IPS-18c (cell line): ENCODE measurements at regions not wholly inside any gene's neighbourhood (a gene's known extent, or its start where the extent isn't known, plus 50 kb on each side); places are given as distances from the start of the nearest gene placed in this dataset.
"Not testable (repeated sequence)": the region's sequence is repeated elsewhere in the genome, so short reads cannot be mapped to it uniquely, and the experiment has no call there.

Source experiments
- H3K4me3 ChIP-seq: 2 replicates; pipeline ENCODE4 v1.7.0; 2013; ENCODE audit warnings: low read depth, mild to moderate bottlenecking, low read length, moderate library complexity; ENCODE audit not compliant: insufficient read depth
- H3K9me3 ChIP-seq: one replicate; pipeline ENCODE4 v1.6.1; 2013; ENCODE audit warnings: mild to moderate bottlenecking, low read length, moderate library complexity; ENCODE audit not compliant: control insufficient read depth, insufficient read depth

DNA sequence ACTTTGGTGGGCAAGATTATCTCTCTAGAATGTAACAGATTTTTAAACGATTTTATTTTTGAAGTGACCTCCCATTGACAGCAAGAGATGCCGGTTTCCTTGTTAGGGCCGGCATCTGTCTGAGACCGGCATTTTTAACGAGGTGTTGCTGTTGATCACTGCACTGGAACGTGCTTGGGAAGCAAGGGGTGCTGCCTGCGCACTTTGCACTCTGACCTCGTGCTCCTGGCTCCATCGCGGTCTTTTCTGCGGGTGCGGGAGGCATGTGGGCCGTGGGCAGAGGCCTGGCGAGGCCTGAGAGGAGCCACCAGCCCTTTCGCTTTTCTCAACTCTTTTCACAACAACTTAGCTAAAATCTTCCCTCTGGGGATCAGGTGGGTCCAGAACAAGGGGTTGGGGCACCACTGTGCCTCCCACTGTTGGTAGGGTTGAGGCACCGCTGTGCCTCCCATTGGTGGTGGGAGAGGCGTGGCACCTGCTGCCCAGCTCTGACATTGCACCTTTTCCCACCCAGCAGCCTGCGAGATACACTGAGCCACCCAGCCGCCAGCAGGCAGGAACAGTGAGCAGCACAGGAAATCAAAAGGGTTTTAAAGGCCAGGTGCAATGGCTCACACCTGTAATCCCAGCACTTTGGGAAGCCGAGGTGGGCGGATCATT, 209.5 kb downstream of the LAT start:
- not testable (repeated sequence) for H3K9me3 ChIP-seq, H3K4me3 ChIP-seq

DNA sequence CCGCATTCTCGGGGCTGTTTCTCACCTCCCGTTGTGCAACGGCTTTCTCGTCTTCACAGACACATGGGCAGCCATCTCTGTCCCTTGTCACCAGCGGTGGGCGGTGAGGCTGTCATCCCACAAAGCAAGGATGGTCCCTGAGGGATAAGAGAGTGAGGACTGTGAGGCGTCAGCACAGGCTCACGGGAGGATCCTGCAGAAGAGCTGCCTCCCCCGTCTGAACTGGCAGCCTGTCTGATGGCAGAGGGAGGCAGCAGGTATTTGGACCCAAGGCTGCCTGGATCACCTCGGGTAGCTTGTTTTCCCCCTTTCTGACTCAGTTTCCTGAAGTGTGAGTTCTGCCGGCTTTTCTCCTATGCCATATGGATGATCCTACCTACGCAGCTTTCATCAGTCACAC, 208.8 kb downstream of the LAT start:
- not testable (repeated sequence) for H3K9me3 ChIP-seq, H3K4me3 ChIP-seq

GRCh38 chr16:29193248-29193574, 208.4 kb downstream of the LAT start:
- not testable (repeated sequence) for H3K9me3 ChIP-seq, H3K4me3 ChIP-seq

- no peaks in the 10 kb centered on the region for H3K9me3 ChIP-seq
- H3K4me3 ChIP-seq = no peak overlapping the region
Observed at GRCh38 chr16:29192329-29193247, 207.7 kb downstream of the LAT start.

GRCh38 chr16:29191636-29192180, 206.9 kb downstream of the LAT start:
- H3K9me3 ChIP-seq, H3K4me3 ChIP-seq: not testable (repeated sequence)

- H3K9me3 ChIP-seq, H3K4me3 ChIP-seq: not testable (repeated sequence)
Observed at GRCh38 chr16:29190553-29191431, 205.9 kb downstream of the LAT start.

DNA sequence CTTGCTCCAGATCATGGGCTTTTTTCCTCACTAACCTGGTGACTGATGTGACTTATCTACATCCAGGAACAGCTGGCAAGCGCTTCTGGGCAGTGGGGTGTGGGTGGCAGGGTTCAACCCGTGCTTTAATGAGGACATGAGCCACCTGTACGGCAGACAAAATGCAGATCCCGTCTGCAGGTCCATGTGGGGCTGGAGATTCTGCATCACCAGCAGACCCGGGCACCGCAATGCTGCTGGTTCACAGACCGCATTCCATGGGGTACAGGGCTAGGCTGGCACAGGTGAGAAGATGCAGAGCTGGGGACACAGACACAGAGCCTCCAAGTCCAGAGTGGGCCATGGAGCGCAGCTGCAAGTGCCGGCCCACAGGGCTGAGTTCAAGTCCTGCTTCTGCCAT, 204.0 kb downstream of the LAT start:
- not testable (repeated sequence) for H3K4me3 ChIP-seq, H3K9me3 ChIP-seq

- H3K4me3 ChIP-seq, H3K9me3 ChIP-seq: not testable (repeated sequence)
Observed at GRCh38 chr16:29186306-29187220, 201.7 kb downstream of the LAT start.

- not testable (repeated sequence) for H3K4me3 ChIP-seq, H3K9me3 ChIP-seq
Observed at GRCh38 chr16:29185872-29186271, 201.0 kb downstream of the LAT start.

DNA sequence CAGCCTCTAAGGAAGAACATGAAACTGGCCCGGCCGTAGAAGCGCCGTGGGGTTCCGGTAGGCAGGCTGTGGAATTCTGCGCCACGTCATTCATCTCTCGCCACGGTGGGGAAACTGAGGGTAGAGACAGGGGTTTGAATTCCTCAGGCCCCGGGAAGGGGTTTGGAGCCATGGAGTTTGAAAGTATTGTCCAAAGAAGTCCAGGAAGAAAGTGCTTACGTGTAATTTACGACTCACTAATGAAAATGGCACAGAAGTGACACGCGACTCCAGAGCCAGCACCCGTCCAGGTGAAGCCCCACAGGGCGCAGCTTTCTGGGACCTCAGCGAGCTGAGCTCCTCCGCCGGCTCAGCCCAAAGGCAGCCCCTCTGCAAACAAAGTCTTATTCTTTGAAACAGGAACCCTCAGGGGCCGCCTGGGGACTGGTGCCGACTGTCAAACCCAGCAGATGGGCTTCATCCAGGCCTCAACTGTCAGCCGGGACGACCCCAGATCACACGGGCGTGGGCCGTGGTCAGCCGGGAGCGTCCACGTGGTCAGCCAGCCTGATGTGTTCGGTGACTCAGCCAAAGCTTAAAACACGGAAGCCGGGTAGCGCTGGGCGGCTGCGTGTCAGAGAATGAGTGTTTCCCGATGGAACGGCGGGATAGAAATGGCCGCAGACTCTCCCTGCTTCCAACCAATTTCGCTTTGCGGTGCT, 200.0 kb downstream of the LAT start:
- H3K9me3 ChIP-seq, H3K4me3 ChIP-seq: not testable (repeated sequence)

DNA sequence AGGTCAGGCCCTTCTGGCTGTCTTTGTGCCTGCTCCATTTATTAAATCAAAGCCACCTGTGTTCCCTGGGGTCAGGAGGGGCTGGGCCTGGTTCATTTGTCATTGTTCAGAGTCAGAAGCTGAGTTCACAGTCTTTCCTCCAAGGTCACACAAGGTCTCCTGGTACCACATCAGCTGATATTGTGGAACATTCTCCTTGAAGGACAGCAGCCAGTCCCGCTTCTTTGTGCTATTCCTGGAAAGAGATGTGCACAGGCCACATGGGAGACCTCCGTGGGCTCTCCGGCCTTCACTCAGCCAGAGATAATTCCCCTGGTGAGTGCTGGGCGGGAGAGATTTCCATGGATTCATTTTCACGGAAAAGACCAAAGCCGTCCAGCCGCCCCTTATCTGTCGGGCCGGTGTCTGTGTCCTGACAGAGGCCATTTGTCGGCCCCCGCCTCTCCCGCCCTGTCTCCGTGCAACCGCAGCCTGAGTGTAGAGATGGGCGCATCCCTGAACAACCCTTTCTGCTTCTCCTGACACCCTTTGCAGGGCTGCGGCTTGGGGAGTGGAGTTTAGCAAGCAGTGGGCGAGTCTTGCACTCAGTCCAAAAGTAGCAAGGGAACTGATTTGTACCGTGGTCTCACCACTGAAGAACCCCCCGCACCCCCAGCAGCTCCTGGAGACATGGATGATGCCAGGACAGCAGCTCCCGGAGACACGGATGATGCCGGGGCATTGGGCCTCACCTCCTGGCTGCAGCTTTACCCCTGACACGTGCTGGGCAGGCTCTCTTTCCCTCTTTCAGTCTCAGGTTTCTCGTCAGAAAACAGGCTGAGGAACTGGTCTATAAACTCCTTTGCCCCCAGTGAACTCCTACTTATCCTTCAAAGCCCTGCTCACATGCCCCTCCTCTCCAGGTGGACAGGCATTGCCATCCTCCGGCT, 198.4 kb downstream of the LAT start:
- not testable (repeated sequence) for H3K4me3 ChIP-seq, H3K9me3 ChIP-seq

GRCh38 chr16:29182501-29182900, 197.6 kb downstream of the LAT start:
- Histone ChIP-seq H3K4me3 (no peak overlapping the region), H3K9me3 (no peaks in the 10 kb centered on the region)

DNA sequence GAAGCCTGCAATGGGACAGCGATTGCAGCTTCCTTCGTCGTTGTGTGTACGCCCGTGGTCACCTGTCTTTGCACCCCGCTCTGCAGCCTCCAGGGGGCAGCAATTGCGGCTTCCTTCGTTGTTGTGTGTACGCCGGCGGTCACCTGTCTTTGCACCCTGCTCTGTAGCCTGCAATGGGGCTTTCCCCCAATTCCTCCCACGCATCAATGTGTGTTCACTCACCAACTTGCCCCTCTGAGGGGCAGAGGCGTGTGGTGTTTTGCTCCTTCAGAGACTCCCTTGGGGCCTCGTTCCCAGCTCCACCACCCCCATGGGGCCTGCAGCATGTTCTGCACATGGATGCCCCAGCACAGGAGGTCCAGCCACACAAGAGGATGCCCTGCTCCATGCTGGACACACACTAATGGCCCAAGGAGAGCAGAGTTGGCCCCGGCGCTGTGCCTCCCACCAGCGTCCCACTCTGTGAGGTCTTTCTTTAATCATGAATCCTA, 197.1 kb downstream of the LAT start:
- not testable (repeated sequence) for H3K4me3 ChIP-seq, H3K9me3 ChIP-seq

DNA sequence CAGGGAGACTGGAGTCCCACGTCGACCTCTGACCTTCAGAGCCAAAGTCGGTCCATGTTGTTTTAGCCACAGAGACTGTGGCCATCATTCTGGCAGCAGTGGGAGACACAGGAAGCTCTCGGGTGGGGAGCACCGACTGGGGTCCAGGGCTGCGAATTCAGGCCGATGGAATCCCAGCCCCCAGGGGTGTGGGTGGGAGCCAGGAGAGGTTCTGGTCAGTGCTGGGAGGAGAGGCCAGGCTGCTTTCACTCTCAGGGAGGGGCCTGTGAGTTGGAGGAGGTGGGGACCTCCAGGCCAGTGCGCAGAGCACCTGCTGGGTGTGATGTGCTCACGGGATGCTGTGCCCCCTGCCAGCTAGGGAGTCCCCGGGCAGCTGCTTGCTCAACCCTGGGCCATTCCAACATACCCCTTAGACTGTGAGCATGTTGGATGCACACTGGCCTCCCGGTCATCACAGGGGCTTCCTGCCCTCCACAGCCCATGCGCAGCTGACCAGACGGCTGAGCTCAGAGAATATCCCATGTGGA, 196.5 kb downstream of the LAT start:
- H3K9me3 ChIP-seq, H3K4me3 ChIP-seq: not testable (repeated sequence)

DNA sequence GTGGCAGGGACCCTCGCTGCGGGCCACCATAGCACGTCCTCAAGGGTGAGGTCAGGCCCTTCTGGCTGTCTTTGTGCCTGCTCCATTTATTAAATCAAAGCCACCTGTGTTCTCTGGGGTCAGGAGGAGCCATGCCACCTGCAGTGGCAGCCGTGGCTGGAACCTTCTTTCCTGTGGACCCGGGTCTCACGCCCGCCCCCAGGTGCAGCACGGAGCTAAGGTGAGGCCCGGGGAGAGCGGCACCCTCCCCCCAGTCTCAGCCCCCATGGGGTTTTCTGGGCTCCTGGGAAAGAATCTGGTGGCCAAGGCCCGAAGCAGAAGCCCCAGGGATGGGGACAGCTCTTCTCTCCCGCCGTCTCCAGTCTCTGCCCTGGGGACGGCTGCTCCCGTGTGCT, 195.4 kb downstream of the LAT start:
- not testable (repeated sequence) for H3K9me3 ChIP-seq, H3K4me3 ChIP-seq
